K562 (cell line): ENCODE measurements at regions not wholly inside any gene's neighbourhood (a gene's known extent, or its start where the extent isn't known, plus 50 kb on each side); places are given as distances from the start of the nearest gene placed in this dataset.

Source experiments
- ATAC-seq: fragments of 200-7000 bp; cut with Tn5 transposase; 3 replicates; pipeline ENCODE4 v1.9.1; 2020; ENCODE audit warnings: moderate library complexity
- BruUV-seq: library from RNA; stranded (reverse); fragments of 400-500 nt; replicated peaks from 2 replicates; lab custom pipeline; 2021; lab: Mats Ljungman, UMichigan
- CTCF ChIA-PET: fragments of 300-600 bp; formaldehyde crosslinking; extraction: SDS; loops from one replicate; lab custom pipeline; 2021; ENCODE audit warnings: low intra/inter-chr PET ratio; lab: Yijun Ruan, JAX
- POLR2A ChIA-PET: fragments of 300-600, 350-650 bp; sonication (Branson Sonifier 250); formaldehyde crosslinking; extraction: SDS; loops from one replicate; lab custom pipeline; 2021; ENCODE audit warnings: antibody characterized with exemption, inconsistent platforms; lab: Yijun Ruan, JAX
- DNase-seq, 4 experiments: peaks; one replicate each; pipeline versions ENCODE4 v3.0.0 to v3.0.0-alpha.2; 2011 to 2018; ENCODE audit warnings: low spot score in 3 of 4, mixed read lengths in 3 of 4; ENCODE audit errors: extremely low read depth in 1 of 4
- FAIRE-seq: peaks from 2 replicates; lab custom pipeline; 2011; peaks lifted over from hg19 to GRCh38; lab: Jason Lieb, UNC
- H2AFZ ChIP-seq: 2 replicates; pipeline ENCODE4 v1.6.0; 2011; ENCODE audit warnings: low read depth, low read length, control low read depth, inconsistent platforms
- H3K27ac ChIP-seq: fragments of 200-600 bp; 3 replicates; pipeline ENCODE4 v1.8.0; 2011; ENCODE audit warnings: low read depth, mild to moderate bottlenecking, control low read depth, inconsistent platforms, low read length, moderate library complexity, mixed read lengths; ENCODE audit errors: extremely low read depth
- H3K27me3 ChIP-seq, 2 experiments: fragments of 300-600 bp in 1 of 2; 2 replicates in 1 of 2; 3 replicates in 1 of 2; pipeline versions ENCODE4 v1.6.0 to v1.8.0; 2011; ENCODE audit warnings: inconsistent platforms in 2 of 2, low read length in 2 of 2, mild to moderate bottlenecking in 1 of 2, mixed read lengths in 1 of 2, moderate library complexity in 1 of 2; ENCODE audit not compliant: control insufficient read depth in 2 of 2, insufficient read depth in 2 of 2
- H3K36me3 ChIP-seq: fragments of 300-600 bp; 3 replicates; pipeline ENCODE4 v1.8.0; 2011; ENCODE audit warnings: mild to moderate bottlenecking, low read length, inconsistent platforms; ENCODE audit not compliant: control insufficient read depth, insufficient read depth
- H3K4me1 ChIP-seq, 2 experiments: fragments of 200-600 bp in 1 of 2; replicated peaks in 1 of 2; 2 replicates in 1 of 2; 3 replicates in 1 of 2; pipeline versions ENCODE4 v1.5.1 to v1.8.0; 2011; ENCODE audit warnings: inconsistent platforms in 2 of 2, low read length in 2 of 2, mild to moderate bottlenecking in 1 of 2, mixed read lengths in 1 of 2, moderate library complexity in 1 of 2; ENCODE audit not compliant: control insufficient read depth in 2 of 2, insufficient read depth in 2 of 2
- H3K4me2 ChIP-seq: 2 replicates; pipeline ENCODE4 v1.6.1; 2011; ENCODE audit warnings: low read length, control low read depth, inconsistent platforms, mixed read lengths; ENCODE audit not compliant: insufficient read depth
- H3K4me3 ChIP-seq: fragments of 200-600 bp; sonication (generic), shearing (Covaris generic); 2 replicates; pipeline ENCODE4 v1.5.1; 2016; ENCODE audit warnings: control low read depth, inconsistent platforms
- H3K79me2 ChIP-seq: fragments of 200-600 bp; 3 replicates; pipeline ENCODE4 v1.8.0; 2011; ENCODE audit warnings: low read length, inconsistent platforms; ENCODE audit not compliant: control insufficient read depth, insufficient read depth
- H3K9ac ChIP-seq, 2 experiments: 2 replicates each; pipeline versions ENCODE4 v1.6.0 to v1.6.1; 2011; ENCODE audit warnings: low read depth in 2 of 2, low read length in 2 of 2, control low read depth in 1 of 2, inconsistent platforms in 1 of 2, mild to moderate bottlenecking in 1 of 2, mixed read lengths in 1 of 2; ENCODE audit not compliant: insufficient read depth in 1 of 2
- H3K9me1 ChIP-seq: one replicate; pipeline ENCODE4 v1.6.0; 2011; ENCODE audit warnings: inconsistent platforms, mild to moderate bottlenecking, low read length, moderate library complexity; ENCODE audit not compliant: control insufficient read depth, insufficient read depth
- H3K9me3 ChIP-seq: replicated peaks from 2 replicates; pipeline ENCODE4 v1.5.1; 2011; ENCODE audit warnings: low read depth, low read length, inconsistent platforms; ENCODE audit not compliant: control insufficient read depth, insufficient read depth
- H4K20me1 ChIP-seq: replicated peaks from 2 replicates; pipeline ENCODE4 v1.6.1; 2011; ENCODE audit warnings: low read length, inconsistent platforms, mixed read lengths; ENCODE audit not compliant: control insufficient read depth, insufficient read depth
- CBFB ChIP-seq: sonication (generic); formaldehyde crosslinking; IDR thresholded peaks from 2 replicates; pipeline ENCODE4 v1.4.0; 2020; ENCODE audit warnings: mild to moderate bottlenecking, missing genetic modification reagents
- CBX2 ChIP-seq: fragments of 200-600 bp; sonication (generic); IDR thresholded peaks from one replicate; pipeline ENCODE4 v1.6.1; 2012; ENCODE audit warnings: mild to moderate bottlenecking, low read length, inconsistent platforms; ENCODE audit not compliant: insufficient read depth, poor library complexity, severe bottlenecking
- FOXA3 ChIP-seq, 2 experiments: fragments of 450-650 bp in 1 of 2; sonication (generic) in 1 of 2; formaldehyde crosslinking; IDR thresholded peaks in 1 of 2; conservative IDR thresholded peaks in 1 of 2; 2 replicates each; pipeline versions ENCODE4 v1.4.0 to v1.8.0; 2020 to 2022; ENCODE audit warnings: mild to moderate bottlenecking in 2 of 2, missing genetic modification reagents in 1 of 2
- HOXB6 ChIP-seq: fragments of 250-450 bp; sonication (Bioruptor Pico); IDR thresholded peaks from 2 replicates; pipeline ENCODE4 v1.5.1; 2022; ENCODE audit warnings: mild to moderate bottlenecking, borderline replicate concordance
- KAT8 ChIP-seq: fragments of 450-650 bp; IDR thresholded peaks from 2 replicates; pipeline ENCODE4 v1.6.1; 2016; ENCODE audit warnings: low read depth, mild to moderate bottlenecking
- LCOR ChIP-seq: sonication (generic); formaldehyde crosslinking; IDR thresholded peaks from 2 replicates; pipeline ENCODE4 v1.8.0; 2022; ENCODE audit warnings: mild to moderate bottlenecking, missing genetic modification reagents
- NEUROD1 ChIP-seq: fragments of 150-350 bp; IDR thresholded peaks from 2 replicates; pipeline ENCODE4 v1.6.1; 2014; ENCODE audit warnings: borderline replicate concordance, low read length, low read depth; ENCODE audit not compliant: partially characterized antibody
- RB1 ChIP-seq: fragments of 450-650 bp; IDR thresholded peaks from 2 replicates; pipeline ENCODE4 v1.6.1; 2017; ENCODE audit warnings: low read depth, mild to moderate bottlenecking
- TCFL5 ChIP-seq: fragments of 250-450 bp; sonication (Bioruptor Pico); conservative IDR thresholded peaks from 2 replicates; pipeline ENCODE4 v1.6.1; 2021; ENCODE audit warnings: mild to moderate bottlenecking, moderate library complexity, matching md5 sums
- ZNF224 ChIP-seq: sonication (generic); formaldehyde crosslinking; IDR thresholded peaks from 2 replicates; pipeline ENCODE4 v1.8.0; 2022; ENCODE audit warnings: mild to moderate bottlenecking, missing genetic modification reagents
- ZNF23 ChIP-seq: fragments of 250-450 bp; sonication (Bioruptor Pico); IDR thresholded peaks from 2 replicates; pipeline ENCODE4 v1.4.0; 2020; ENCODE audit warnings: mild to moderate bottlenecking
- ZNF644 ChIP-seq: fragments of 200-800 bp; sonication (Bioruptor generic); IDR thresholded peaks from 2 replicates; pipeline ENCODE4 v1.6.1; 2016; ENCODE audit warnings: low read depth, missing genetic modification characterization, missing compliant biosample characterization
- ZNF707 ChIP-seq: fragments of 250-450 bp; sonication (Bioruptor Pico); conservative IDR thresholded peaks from 2 replicates; pipeline ENCODE4 v1.8.0; 2022; ENCODE audit warnings: inconsistent platforms, mild to moderate bottlenecking, moderate library complexity
- ZNF717 ChIP-seq: fragments of 250-450 bp; sonication (Bioruptor Pico); IDR thresholded peaks from 2 replicates; pipeline ENCODE4 v1.5.0; 2021
- ZNF830 ChIP-seq: fragments of 250-450 bp; sonication (Bioruptor Pico); IDR thresholded peaks from 2 replicates; pipeline ENCODE4 v1.5.0; 2021; ENCODE audit warnings: mild to moderate bottlenecking
- ZZZ3 ChIP-seq: fragments of 450-650 bp; IDR thresholded peaks from 2 replicates; pipeline ENCODE4 v1.6.1; 2016; ENCODE audit warnings: antibody characterized with exemption, mild to moderate bottlenecking, moderate library complexity
- whole genome bisulfite sequencing: fragments of 100-300 bp; shearing (Covaris generic); methylation state at CpG from one replicate; pipeline ENCODE4 v1.1.6; 2016; ENCODE audit warnings: low coverage, mixed read lengths; ENCODE audit not compliant: insufficient coverage; ENCODE audit errors: missing lambda C conversion rate; 5-methylcytosine and 5-hydroxymethylcytosine counted together
- in situ Hi-C: fragments of 300-500 bp; cut with MboI; formaldehyde crosslinking; loops from 4 replicates; pipeline ENCODE4 v1.15.0; 2018; ENCODE audit warnings: inconsistent platforms, mixed read lengths
- intact Hi-C: fragments of 100-400 bp; cut with micrococcal nuclease; formaldehyde crosslinking; loops from 2 replicates; pipeline ENCODE4 v1.14.2; 2022

DNA sequence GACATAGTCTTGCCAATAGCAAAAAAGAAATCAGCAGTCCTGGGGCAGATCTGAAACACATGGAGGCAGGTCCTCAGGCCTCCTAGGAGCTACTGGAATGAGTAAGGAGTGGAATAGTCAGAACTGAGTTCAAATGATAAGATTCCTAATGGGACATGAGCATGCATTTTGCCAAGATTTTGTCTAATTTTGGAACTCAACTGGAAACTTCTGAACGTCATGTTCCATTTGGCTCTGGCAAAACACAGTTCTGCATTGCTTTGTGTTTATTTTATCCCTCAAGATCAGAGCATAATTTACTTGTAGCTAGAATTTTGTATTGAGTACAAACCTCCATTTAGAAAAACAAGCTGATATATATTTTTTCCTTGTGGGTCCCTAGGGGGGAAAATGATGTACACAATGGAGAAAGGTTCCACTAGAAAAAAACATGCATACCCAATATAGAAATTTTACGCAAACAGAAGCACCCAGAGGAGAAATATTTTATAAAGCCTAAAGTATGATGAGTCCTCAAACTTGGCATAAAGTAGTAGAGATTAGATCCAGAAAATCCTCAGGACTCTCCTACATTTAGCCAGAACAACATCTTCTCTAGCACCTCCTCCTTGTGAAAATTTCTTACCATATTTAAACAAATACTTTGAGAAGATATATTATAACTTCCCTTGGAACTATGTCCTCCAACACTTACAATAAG is 149.0 kb upstream of the SERP2 start:
- in situ Hi-C loops = no loop called here
- no peaks in the 10 kb centered on the region for H3K36me3 ChIP-seq
- FAIRE-seq = no peak
- H3K79me2 ChIP-seq = no peaks in the 10 kb centered on the region
- H2AFZ ChIP-seq = no peak overlapping the region
- ATAC-seq = no peak
- H3K4me1 ChIP-seq = no peaks in the 10 kb centered on the region; a peak in 1 of 5 replicates
- peaks cover 0 to 12% of the 10 kb centered on the region in 2 experiments; a peak in 2 of 5 replicates for H3K27me3 ChIP-seq
- ChIA-PET CTCF (no interaction called here), POLR2A (no interaction called here)
- no peaks in the 10 kb centered on the region for H3K9me1 ChIP-seq
- H3K27ac ChIP-seq = no peak overlapping the region
- WGBS = 0% methylated on average over 2 of the region's 2 CpGs
- no peaks in the 10 kb centered on the region for H4K20me1 ChIP-seq
- H3K9me3 ChIP-seq = no peaks in the 10 kb centered on the region
- DNase-seq = no peak
- H3K9ac ChIP-seq = no peak overlapping the region
- no peak overlapping the region for H3K4me2 ChIP-seq
- H3K4me3 ChIP-seq = no peak overlapping the region
- BruUV-seq = no TSS peak
- intact Hi-C loops = no loop called here
- TF ChIP-seq ZNF707 (CRISPR knock-in tag) = no peak
- no peak for TF ChIP-seq ZNF644 (tag)
- no peak for TF ChIP-seq LCOR
- no peak for TF ChIP-seq ZNF830 (CRISPR knock-in tag)
- no peak for TF ChIP-seq RB1
- no peak for TF ChIP-seq FOXA3 (CRISPR knock-in tag; conservative IDR thresholded peaks at IDR 0.05 in 1 of 2, IDR thresholded peaks at IDR 0.05 in 1 of 2)
- no peak for TF ChIP-seq KAT8
- TF ChIP-seq NEUROD1 = no peak
- TF ChIP-seq ZNF224 (CRISPR knock-in tag) = no peak
- no peak for TF ChIP-seq CBX2
- no peak for TF ChIP-seq HOXB6 (CRISPR knock-in tag)
- no peak for TF ChIP-seq CBFB (CRISPR knock-in tag)
- TF ChIP-seq TCFL5 (CRISPR knock-in tag) = no peak
- no peak for TF ChIP-seq ZNF717 (CRISPR knock-in tag)
- TF ChIP-seq ZNF23 (CRISPR knock-in tag) = no peak
- TF ChIP-seq ZZZ3 = no peak
